ENCODE measurements at regions not wholly inside any gene's neighbourhood (a gene's known extent, or its start where the extent isn't known, plus 50 kb on each side); places are given as distances from the start of the nearest gene placed in this dataset.
"Not testable (repeated sequence)": the region's sequence is repeated elsewhere in the genome, so short reads cannot be mapped to it uniquely, and the experiment has no call there.

DNA sequence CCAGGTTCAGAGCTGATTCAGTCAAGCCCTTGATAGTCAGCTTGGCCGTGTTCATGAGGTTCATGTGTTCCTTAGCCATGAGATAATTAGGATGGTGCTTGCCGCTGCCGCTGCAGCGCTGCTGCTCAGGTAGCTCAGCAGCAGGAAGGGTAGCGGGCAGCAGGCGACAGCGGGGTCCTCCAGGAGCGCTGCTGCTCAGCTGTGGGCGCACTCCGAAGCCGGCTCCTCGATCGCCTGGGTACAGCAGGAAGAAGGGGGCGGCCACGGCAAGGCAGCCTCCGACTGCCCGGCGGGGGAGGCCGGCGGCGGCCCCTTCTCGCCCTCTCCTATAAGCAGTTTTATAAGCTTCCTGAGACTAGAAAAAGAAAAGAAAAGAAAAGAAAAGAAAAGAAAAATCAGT lies 1253.6 kb downstream of the EFNA5 start:
- Mint-ChIP-seq H3K4me3 (no peak overlapping the region), H3K4me1 (ENCODE audit: low read depth) (no peaks in the 10 kb centered on the region), H3K9me3 (peaks cover 10% of the 10 kb centered on the region), H3K27ac (no peak overlapping the region), H3K36me3 (ENCODE audit: low read depth) (no peaks in the 10 kb centered on the region), H3K27me3 (no peaks in the 10 kb centered on the region)
- intact Hi-C loops (cut with micrococcal nuclease): no loop called here

DNA sequence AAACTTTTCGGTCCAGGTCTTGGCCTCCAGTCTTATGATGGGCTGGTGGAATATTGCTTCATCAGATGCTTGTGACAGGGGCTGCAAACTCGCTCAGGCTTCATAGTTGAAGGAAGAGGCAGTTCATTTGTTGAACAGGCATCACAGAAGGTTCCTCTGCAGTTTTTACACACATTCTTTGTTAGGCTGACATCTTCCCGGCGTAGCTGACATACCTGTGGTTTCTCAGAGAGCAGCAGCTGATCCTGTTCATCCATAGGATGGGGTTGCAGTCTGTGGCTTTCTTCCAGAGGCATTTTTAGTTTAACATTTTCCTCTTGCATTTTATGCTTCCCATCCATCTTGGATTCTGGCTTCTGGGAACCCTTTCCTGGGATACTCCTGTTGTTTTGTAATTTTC lies 1255.2 kb downstream of the EFNA5 start:
- no peaks in the 10 kb centered on the region for H3K4me1 Mint-ChIP-seq (ENCODE audit: low read depth)
- H3K27me3 Mint-ChIP-seq: no peaks in the 10 kb centered on the region
- H3K36me3 Mint-ChIP-seq (ENCODE audit: low read depth): no peaks in the 10 kb centered on the region
- H3K9me3 Mint-ChIP-seq: peaks cover 10% of the 10 kb centered on the region
- H3K27ac Mint-ChIP-seq: no peak overlapping the region
- intact Hi-C loops (cut with micrococcal nuclease): no loop called here
- no peak overlapping the region for H3K4me3 Mint-ChIP-seq

DNA sequence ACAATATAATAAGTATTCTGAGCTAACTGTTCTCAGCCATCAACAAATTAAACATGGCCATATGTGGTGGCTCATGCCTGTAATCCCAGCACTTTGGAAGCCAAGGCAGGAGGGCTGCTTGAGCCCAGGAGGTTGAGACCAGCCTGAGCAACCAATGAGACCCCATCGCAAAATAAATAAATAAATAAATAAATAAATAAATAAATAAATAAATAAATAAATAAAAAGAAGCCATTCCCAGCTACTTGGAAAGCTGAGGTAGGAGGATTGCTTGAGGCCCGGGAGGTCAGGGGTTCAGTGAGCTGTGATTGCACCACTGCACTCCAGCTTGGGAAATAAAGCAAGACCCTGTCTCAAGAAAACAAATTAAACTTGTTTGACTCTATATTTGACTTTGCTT lies 1256.4 kb downstream of the EFNA5 start:
- Mint-ChIP-seq H3K4me3 (no peak overlapping the region), H3K9me3 (peaks cover 10% of the 10 kb centered on the region), H3K4me1 (ENCODE audit: low read depth) (no peaks in the 10 kb centered on the region), H3K36me3 (ENCODE audit: low read depth) (no peaks in the 10 kb centered on the region), H3K27me3 (no peaks in the 10 kb centered on the region), H3K27ac (no peak overlapping the region)
- intact Hi-C loops (cut with micrococcal nuclease): no loop called here

DNA sequence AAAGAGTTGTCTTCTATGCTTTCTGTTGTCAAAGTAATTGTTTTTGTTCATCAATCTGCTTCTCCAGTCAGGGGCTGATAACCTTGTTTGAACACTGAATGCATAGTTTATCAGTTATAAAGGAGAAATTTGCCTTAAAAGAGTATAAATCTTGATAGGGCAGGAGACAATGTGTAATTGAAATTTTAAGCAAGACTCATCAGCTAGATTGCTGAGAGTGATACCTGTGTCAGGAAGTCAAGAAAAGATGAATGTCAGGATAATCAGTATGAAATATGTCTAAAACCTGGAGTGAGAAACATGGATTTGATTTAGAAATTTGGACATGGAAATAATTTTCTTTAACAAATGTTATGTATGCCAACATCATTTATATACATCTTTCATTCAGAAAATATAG lies 1258.1 kb downstream of the EFNA5 start:
- no peaks in the 10 kb centered on the region for H3K36me3 Mint-ChIP-seq (ENCODE audit: low read depth)
- H3K4me3 Mint-ChIP-seq: no peak overlapping the region
- no peak overlapping the region for H3K27ac Mint-ChIP-seq
- H3K9me3 Mint-ChIP-seq: peaks cover 10% of the 10 kb centered on the region
- no peaks in the 10 kb centered on the region for H3K27me3 Mint-ChIP-seq
- H3K4me1 Mint-ChIP-seq (ENCODE audit: low read depth): no peaks in the 10 kb centered on the region
- intact Hi-C loops (cut with micrococcal nuclease): no loop called here

DNA sequence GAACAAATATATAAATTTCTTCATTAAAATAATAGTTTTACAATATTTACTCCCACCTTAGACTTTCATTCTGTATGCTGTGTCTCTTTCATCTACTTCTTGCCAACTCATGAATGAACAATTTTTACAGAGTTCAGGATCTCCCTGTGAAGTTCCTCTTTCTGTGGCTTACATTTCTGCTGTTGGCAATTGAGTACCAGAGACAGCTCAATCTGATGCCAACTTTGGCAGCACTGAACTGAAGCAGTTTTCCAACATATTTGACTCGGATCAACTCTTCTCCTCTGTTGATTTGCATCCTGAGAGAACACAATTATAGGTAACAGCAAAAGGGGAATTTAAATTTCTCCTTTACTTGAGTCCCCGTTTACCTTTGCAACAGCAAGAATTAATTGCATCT lies 1262.2 kb downstream of the EFNA5 start:
- Mint-ChIP-seq H3K9me3 (no peaks in the 10 kb centered on the region), H3K27ac (no peak overlapping the region), H3K27me3 (no peaks in the 10 kb centered on the region), H3K4me3 (no peak overlapping the region), H3K4me1 (ENCODE audit: low read depth) (no peaks in the 10 kb centered on the region), H3K36me3 (ENCODE audit: low read depth) (no peaks in the 10 kb centered on the region)
- intact Hi-C loops (cut with micrococcal nuclease): no loop called here

DNA sequence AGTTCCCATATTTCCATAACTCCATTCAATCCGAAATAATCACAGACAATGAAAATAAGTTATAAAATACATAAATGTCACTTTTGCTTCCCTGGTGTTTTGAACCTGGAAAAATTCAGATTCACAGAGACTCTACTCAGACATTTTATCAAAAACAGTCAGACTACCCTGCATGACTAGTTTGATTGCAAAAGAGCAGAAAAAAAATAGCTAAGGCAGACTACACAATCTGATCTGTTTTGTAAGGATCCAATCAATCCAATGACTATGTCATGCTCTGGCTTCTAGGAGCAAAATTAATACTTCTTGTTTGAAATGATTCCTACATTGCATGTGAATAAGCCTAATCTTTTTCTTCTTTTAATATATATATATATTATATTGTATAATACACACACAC lies 1262.6 kb downstream of the EFNA5 start:
- H3K27ac Mint-ChIP-seq: no peak overlapping the region
- intact Hi-C loops (cut with micrococcal nuclease): no loop called here
- H3K27me3 Mint-ChIP-seq: no peaks in the 10 kb centered on the region
- H3K9me3 Mint-ChIP-seq: no peaks in the 10 kb centered on the region
- H3K36me3 Mint-ChIP-seq (ENCODE audit: low read depth): no peaks in the 10 kb centered on the region
- no peak overlapping the region for H3K4me3 Mint-ChIP-seq
- no peaks in the 10 kb centered on the region for H3K4me1 Mint-ChIP-seq (ENCODE audit: low read depth)

DNA sequence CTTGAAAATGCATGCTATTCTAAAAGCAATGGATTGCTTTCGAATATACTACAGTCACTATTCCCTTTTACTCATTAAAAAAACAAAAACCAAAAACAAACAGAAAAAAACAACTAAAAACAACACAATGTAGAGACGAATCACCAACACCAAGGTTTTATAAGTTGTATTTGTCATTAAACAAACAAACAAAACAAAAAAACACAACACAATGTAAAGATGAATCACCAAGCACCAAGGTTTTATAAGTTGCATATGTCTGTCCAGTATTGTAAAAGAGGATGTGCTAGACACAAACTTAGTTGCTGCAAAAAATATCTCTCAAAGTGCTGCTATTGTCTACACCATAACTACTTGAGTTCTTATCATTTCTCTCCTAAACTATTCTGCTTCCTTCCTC lies 1269.2 kb downstream of the EFNA5 start:
- Mint-ChIP-seq H3K27ac (no peak overlapping the region), H3K4me3 (no peak overlapping the region), H3K36me3 (ENCODE audit: low read depth) (no peaks in the 10 kb centered on the region), H3K9me3 (peaks cover 5% of the 10 kb centered on the region), H3K27me3 (no peaks in the 10 kb centered on the region), H3K4me1 (ENCODE audit: low read depth) (no peaks in the 10 kb centered on the region)
- intact Hi-C loops (cut with micrococcal nuclease): no loop called here

DNA sequence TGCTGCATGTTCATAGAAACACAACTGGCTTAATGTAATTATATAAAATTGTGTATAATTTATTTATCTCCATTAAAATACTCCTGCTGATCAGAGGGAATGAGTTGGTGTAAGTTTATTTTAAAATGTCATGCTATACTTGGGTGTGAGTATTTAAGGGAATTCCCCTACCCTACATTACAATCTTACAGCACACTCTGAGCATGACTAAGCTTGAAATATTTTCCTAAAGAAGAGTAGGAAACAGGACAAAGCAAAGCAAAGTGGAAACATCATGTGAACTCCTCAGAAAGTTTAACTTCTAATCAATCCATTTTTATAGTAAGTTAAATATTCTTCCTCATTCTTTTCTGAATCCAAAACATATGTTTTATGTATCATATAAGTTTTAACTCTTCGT lies 1271.3 kb downstream of the EFNA5 start:
- Mint-ChIP-seq H3K4me3 (no peak overlapping the region), H3K4me1 (ENCODE audit: low read depth) (no peaks in the 10 kb centered on the region), H3K27ac (no peak overlapping the region), H3K36me3 (ENCODE audit: low read depth) (no peaks in the 10 kb centered on the region), H3K9me3 (peaks cover 5% of the 10 kb centered on the region), H3K27me3 (no peaks in the 10 kb centered on the region)
- intact Hi-C loops (cut with micrococcal nuclease): no loop called here

DNA sequence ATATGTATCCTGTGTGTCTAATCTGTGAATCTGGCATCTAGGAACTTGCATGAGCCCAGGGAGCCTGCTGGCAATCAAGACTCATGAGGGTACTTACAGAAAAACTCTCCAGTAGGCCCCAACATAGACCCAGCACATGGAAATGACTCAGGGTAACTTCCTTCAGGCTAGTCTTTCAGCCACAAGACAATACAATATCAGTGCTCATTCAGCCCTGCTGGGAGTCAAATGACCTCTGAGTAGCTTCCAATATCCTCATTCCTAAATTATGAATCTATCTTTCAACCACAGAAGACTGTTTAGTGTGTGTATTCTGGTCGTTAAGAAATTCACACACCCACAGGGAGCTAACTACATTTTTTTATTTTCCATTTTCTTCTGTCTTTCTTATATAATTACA lies 1273.0 kb downstream of the EFNA5 start:
- no peak overlapping the region for H3K4me3 Mint-ChIP-seq
- no peaks in the 10 kb centered on the region for H3K27me3 Mint-ChIP-seq
- no peaks in the 10 kb centered on the region for H3K36me3 Mint-ChIP-seq (ENCODE audit: low read depth)
- intact Hi-C loops (cut with micrococcal nuclease): no loop called here
- H3K27ac Mint-ChIP-seq: no peak overlapping the region
- H3K4me1 Mint-ChIP-seq (ENCODE audit: low read depth): no peaks in the 10 kb centered on the region
- H3K9me3 Mint-ChIP-seq: peaks cover 5% of the 10 kb centered on the region

DNA sequence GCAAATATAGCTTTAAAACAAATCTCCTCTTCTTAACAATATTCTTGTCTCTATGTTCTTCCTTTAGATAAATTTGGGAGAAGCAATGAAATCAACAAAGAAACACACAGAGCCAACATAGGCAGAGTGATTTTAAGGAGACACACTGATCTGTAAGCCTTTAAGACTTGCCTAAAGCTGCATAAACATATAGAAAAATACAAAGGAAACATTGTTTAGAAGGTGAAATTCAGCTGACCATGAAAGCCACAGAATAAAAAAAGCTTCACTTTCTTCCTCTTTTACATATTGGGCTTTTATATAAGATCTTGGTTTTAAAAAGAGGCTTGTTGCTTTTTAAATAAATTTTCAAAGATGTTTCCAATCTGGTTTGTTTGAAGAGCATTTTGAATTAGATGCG lies 1277.5 kb downstream of the EFNA5 start:
- intact Hi-C loops (cut with micrococcal nuclease): no loop called here
- H3K36me3 Mint-ChIP-seq (ENCODE audit: low read depth): no peaks in the 10 kb centered on the region
- no peak overlapping the region for H3K27ac Mint-ChIP-seq
- no peaks in the 10 kb centered on the region for H3K9me3 Mint-ChIP-seq
- H3K27me3 Mint-ChIP-seq: no peaks in the 10 kb centered on the region
- H3K4me1 Mint-ChIP-seq (ENCODE audit: low read depth): no peaks in the 10 kb centered on the region
- no peak overlapping the region for H3K4me3 Mint-ChIP-seq

DNA sequence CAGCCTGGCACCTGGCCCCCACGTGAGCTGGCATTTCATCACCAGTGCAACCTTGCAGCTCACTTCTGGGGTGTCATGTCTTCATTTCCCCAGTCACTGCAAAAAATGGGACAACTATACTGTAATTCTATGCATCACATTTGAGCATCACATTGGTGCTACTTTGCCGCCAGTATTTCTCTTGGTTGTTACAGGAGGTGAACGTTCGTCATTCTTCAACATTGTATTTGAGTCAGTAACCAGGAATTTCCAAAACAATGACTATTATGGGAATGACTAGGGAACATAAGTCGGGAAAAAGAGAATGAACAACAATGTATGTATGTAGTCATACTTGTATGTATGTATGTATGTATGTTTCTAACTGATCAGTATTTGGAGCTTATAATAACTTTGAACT lies 1278.0 kb downstream of the EFNA5 start:
- Mint-ChIP-seq H3K27me3 (no peaks in the 10 kb centered on the region), H3K4me1 (ENCODE audit: low read depth) (no peaks in the 10 kb centered on the region), H3K9me3 (no peaks in the 10 kb centered on the region), H3K27ac (no peak overlapping the region), H3K4me3 (no peak overlapping the region), H3K36me3 (ENCODE audit: low read depth) (no peaks in the 10 kb centered on the region)
- intact Hi-C loops (cut with micrococcal nuclease): no loop called here

DNA sequence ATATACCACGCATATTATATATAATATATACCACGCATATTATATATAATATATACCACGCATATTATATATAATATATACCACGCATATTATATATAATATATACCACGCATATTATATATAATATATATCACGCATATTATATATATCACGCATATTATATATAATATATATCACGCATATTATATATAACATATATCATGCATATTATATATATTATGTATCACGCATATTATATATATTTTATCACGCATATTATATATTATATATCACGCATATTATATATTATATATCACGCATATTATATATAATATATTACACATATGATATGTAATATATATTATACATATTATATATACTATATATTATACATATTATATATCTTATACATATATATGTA lies 1283.0 kb downstream of the EFNA5 start:
- H3K9me3 Mint-ChIP-seq; intact Hi-C loops (cut with micrococcal nuclease); H3K4me1 Mint-ChIP-seq (ENCODE audit: low read depth); H3K27me3 Mint-ChIP-seq; H3K27ac Mint-ChIP-seq; H3K36me3 Mint-ChIP-seq (ENCODE audit: low read depth); H3K4me3 Mint-ChIP-seq: not testable (repeated sequence)

DNA sequence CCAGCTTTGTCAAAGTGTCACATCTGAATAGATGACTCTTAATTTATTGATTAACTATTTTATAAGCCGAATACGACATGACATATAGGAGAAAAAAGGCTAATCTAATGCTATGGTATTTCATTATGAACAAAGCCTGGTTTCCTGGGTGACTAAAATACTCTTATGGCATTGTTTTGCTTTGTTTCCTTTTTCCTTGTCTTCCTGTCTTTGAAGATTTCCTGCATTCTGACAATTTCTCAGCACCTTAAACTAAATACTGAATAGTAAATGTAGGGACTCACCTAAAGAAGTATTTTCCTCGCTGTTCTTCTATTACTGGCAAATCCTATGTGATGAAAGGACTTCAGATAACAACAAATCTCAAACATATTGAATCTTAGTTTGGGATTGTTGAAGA lies 1284.5 kb downstream of the EFNA5 start:
- Mint-ChIP-seq H3K27me3 (no peaks in the 10 kb centered on the region), H3K4me1 (ENCODE audit: low read depth) (no peaks in the 10 kb centered on the region), H3K4me3 (no peak overlapping the region), H3K9me3 (no peaks in the 10 kb centered on the region), H3K27ac (no peak overlapping the region), H3K36me3 (ENCODE audit: low read depth) (no peaks in the 10 kb centered on the region)
- intact Hi-C loops (cut with micrococcal nuclease): no loop called here

DNA sequence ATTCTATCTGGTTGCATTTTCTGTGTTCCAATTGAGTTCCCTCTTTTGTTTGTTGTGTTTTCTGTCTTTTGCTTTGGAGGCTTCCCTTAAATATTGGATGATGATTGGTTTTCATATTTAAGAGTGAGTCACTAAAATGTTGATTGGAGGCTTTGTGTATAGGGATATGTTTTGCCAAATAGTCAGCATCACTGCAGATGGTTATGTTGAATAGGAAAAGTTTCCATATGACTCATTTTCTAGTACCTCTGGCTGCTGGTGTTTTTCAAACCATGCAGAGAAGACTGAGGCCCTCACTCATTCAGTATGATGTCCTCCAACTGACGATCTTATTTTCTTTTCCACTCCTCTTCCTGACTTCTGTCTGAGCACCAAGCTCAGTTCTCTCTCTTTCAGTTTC lies 1290.0 kb downstream of the EFNA5 start:
- intact Hi-C loops (cut with micrococcal nuclease): no loop called here
- no peaks in the 10 kb centered on the region for H3K36me3 Mint-ChIP-seq (ENCODE audit: low read depth)
- no peaks in the 10 kb centered on the region for H3K27me3 Mint-ChIP-seq
- H3K27ac Mint-ChIP-seq: no peak overlapping the region
- peaks cover 9% of the 10 kb centered on the region for H3K9me3 Mint-ChIP-seq
- no peak overlapping the region for H3K4me3 Mint-ChIP-seq
- no peaks in the 10 kb centered on the region for H3K4me1 Mint-ChIP-seq (ENCODE audit: low read depth)

DNA sequence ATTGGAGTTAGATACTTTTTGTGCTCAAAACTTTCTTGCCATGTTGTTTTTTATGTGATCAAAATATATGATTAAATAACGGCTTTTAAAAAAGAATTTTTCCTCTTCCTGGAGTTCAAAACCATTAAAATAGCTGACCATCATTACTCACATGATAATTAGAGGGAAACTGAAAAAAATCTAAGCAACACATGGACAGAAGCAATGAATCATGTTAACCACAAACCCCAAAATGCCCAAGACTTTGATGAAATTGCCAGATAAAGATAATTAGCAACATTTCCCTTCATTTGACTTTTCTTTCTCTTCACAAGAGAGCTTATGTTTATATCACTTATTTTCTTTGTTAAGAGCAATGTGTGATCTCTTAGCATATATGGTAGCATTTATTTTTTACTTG lies 1294.2 kb downstream of the EFNA5 start:
- Mint-ChIP-seq H3K36me3 (ENCODE audit: low read depth) (no peaks in the 10 kb centered on the region), H3K27me3 (no peaks in the 10 kb centered on the region), H3K4me1 (ENCODE audit: low read depth) (no peaks in the 10 kb centered on the region), H3K9me3 (peaks cover 9% of the 10 kb centered on the region), H3K4me3 (no peak overlapping the region), H3K27ac (no peak overlapping the region)
- intact Hi-C loops (cut with micrococcal nuclease): no loop called here

DNA sequence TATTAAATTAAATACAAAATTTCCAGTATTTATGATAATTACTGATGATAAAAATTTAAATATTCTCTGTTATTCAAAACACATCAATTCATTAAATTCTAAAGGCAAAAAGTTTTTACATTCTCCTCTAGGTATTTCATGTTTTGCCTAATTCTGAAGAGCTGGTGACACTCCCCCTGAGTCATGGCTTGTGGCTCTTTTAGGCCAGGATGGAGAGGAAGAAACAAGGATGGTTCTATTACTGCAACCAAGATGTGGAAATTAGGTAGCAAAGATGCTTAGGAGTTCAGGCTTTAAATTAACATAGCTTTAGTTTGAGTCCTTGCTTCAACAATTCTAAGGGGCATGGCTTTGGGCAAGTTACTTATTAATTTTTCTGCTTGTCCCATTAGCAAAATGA lies 1295.8 kb downstream of the EFNA5 start:
- H3K9me3 Mint-ChIP-seq: peaks cover 22% of the 10 kb centered on the region
- H3K4me3 Mint-ChIP-seq: no peak overlapping the region
- H3K36me3 Mint-ChIP-seq (ENCODE audit: low read depth): no peaks in the 10 kb centered on the region
- H3K27ac Mint-ChIP-seq: no peak overlapping the region
- H3K4me1 Mint-ChIP-seq (ENCODE audit: low read depth): no peaks in the 10 kb centered on the region
- intact Hi-C loops (cut with micrococcal nuclease): no loop called here
- H3K27me3 Mint-ChIP-seq: no peaks in the 10 kb centered on the region
